GM10248 (cell line): ENCODE measurements at regions not wholly inside any gene's neighbourhood (a gene's known extent, or its start where the extent isn't known, plus 50 kb on each side); places are given as distances from the start of the nearest gene placed in this dataset.

Source experiments
- CTCF ChIA-PET: fragments of 300-600 bp; sonication (Branson Sonifier 250); formaldehyde crosslinking; extraction: SDS; loops from one replicate; lab custom pipeline; 2021; ENCODE audit warnings: antibody characterized with exemption; lab: Yijun Ruan, JAX
- POLR2A ChIA-PET: fragments of 350-650 bp; sonication (Branson Sonifier 250); formaldehyde crosslinking; extraction: SDS; loops from one replicate; lab custom pipeline; 2020; ENCODE audit warnings: antibody characterized with exemption; lab: Yijun Ruan, JAX
- DNase-seq: peaks from one replicate; pipeline ENCODE4 v3.0.0; 2012; ENCODE audit errors: extremely low spot score
- TF ChIP-seq, protein P1 (sequence below): IDR thresholded peaks from 2 replicates; pipeline ENCODE4 v1.5.1; 2012; ENCODE audit warnings: mild to moderate bottlenecking, low read depth; ENCODE audit errors: extremely low read depth, missing control alignments, control extremely low read depth

DNA sequence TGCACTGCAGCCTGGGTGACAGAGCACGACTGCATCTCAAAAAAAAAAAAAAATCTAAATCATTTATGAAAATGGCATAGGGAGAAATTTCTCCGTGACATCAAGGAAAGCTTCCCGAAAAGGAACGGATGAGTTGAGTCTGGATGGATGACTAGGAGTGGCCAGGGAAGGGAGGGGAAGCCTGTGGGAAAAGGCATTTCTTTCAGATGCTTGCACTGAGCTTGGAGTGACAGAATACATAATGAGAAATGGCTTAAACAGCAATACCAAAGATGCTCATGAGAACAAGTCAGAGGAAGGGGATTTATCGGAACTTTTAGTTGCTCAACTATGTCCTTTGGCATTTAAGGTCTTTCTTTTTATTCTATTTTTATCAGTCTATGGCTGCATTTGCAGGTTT is 1369.2 kb upstream of the TMEM132C start:
- ChIA-PET CTCF (interaction anchor here (1.5 kb wide), 1 partner anchor 22 kb away, joined by 3 read pairs; no protein-coding TSS in a partner anchor), POLR2A (no interaction called here)
- TF ChIP-seq, protein P1, sequence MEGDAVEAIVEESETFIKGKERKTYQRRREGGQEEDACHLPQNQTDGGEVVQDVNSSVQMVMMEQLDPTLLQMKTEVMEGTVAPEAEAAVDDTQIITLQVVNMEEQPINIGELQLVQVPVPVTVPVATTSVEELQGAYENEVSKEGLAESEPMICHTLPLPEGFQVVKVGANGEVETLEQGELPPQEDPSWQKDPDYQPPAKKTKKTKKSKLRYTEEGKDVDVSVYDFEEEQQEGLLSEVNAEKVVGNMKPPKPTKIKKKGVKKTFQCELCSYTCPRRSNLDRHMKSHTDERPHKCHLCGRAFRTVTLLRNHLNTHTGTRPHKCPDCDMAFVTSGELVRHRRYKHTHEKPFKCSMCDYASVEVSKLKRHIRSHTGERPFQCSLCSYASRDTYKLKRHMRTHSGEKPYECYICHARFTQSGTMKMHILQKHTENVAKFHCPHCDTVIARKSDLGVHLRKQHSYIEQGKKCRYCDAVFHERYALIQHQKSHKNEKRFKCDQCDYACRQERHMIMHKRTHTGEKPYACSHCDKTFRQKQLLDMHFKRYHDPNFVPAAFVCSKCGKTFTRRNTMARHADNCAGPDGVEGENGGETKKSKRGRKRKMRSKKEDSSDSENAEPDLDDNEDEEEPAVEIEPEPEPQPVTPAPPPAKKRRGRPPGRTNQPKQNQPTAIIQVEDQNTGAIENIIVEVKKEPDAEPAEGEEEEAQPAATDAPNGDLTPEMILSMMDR, result no peak
- DNase-seq, result no peak

- TF ChIP-seq, protein P1, result no peak
- ChIA-PET CTCF (interaction anchor here (1.5 to 1.6 kb wide), 3 partner anchors 10 to 21 kb away, joined by 3 to 4 read pairs (median 3); no protein-coding TSS in a partner anchor), POLR2A (no interaction called here)
- DNase-seq, result no peak
Measured at GRCh38 chr12:126898562-126898961, 1368.4 kb upstream of the TMEM132C start.

- ChIA-PET POLR2A (no interaction called here), CTCF (interaction anchor here (1.6 kb wide), 1 partner anchor 9 kb away, joined by 4 read pairs; no protein-coding TSS in a partner anchor)
- TF ChIP-seq, protein P1, result no peak
Measured at GRCh38 chr12:126899926-126900792, 1366.8 kb upstream of the TMEM132C start.

GRCh38 chr12:126903027-126903876 is 1363.7 kb upstream of the TMEM132C start:
- DNase-seq, result no peak
- ChIA-PET CTCF (no interaction called here), POLR2A (no interaction called here)
- TF ChIP-seq, protein P1, result no peak

More at GRCh38 chr12:126899926-126900792, 1366.8 kb upstream of the TMEM132C start:
- DNase-seq, result no peak

GRCh38 chr12:126905752-126906151 is 1361.2 kb upstream of the TMEM132C start:
- no peak for DNase-seq
- ChIA-PET CTCF (no interaction called here), POLR2A (no interaction called here)
- TF ChIP-seq, protein P1, result no peak
